HEK293 (cell line): ENCODE measurements at regions not wholly inside any gene's neighbourhood (a gene's known extent, or its start where the extent isn't known, plus 50 kb on each side); places are given as distances from the start of the nearest gene placed in this dataset.

Experiments used
- CTCF ChIA-PET: fragments of 350-600 bp; formaldehyde crosslinking; extraction: SDS; loops from one replicate; lab custom pipeline; 2021; ENCODE audit warnings: antibody characterized with exemption; lab: Yijun Ruan, JAX
- POLR2A ChIA-PET: fragments of 300-600 bp; formaldehyde crosslinking; extraction: SDS; loops from one replicate; lab custom pipeline; 2020; ENCODE audit warnings: antibody characterized with exemption, inconsistent platforms; lab: Yijun Ruan, JAX
- H3K27ac ChIP-seq: fragments of 200-500 bp; sonication (Bioruptor generic); 2 replicates; pipeline ENCODE4 v1.5.1; 2014; ENCODE audit warnings: low read depth, low read length, control low read depth, inconsistent platforms; ENCODE audit errors: extremely low read depth
- H3K36me3 ChIP-seq, 2 experiments: fragments of 200-500 bp in 1 of 2; sonication (Bioruptor generic) in 1 of 2; 1 replicate in 1 of 2; 2 replicates in 1 of 2; pipeline ENCODE4 v1.5.1; 2014 to 2017; ENCODE audit warnings: inconsistent platforms in 2 of 2, low read length in 2 of 2; ENCODE audit not compliant: control insufficient read depth in 2 of 2, insufficient read depth in 1 of 2
- H3K4me1 ChIP-seq: fragments of 200-500 bp; sonication (Bioruptor generic); 2 replicates; pipeline ENCODE4 v1.5.1; 2014; ENCODE audit warnings: mild to moderate bottlenecking, low read length, inconsistent platforms; ENCODE audit not compliant: control insufficient read depth, insufficient read depth
- H3K4me3 ChIP-seq: 2 replicates; pipeline ENCODE4 v1.5.1; 2011; ENCODE audit warnings: low read depth, mild to moderate bottlenecking, control low read depth, low read length, moderate library complexity
- H3K9me3 ChIP-seq: fragments of 200-500 bp; sonication (Bioruptor generic); 2 replicates; pipeline ENCODE4 v1.5.1; 2014; ENCODE audit warnings: low read depth, low read length, inconsistent platforms; ENCODE audit not compliant: control insufficient read depth, insufficient read depth
- KLF17 ChIP-seq: fragments of 450-650 bp; formaldehyde crosslinking; IDR thresholded peaks from 2 replicates; pipeline ENCODE4 v1.5.1; 2016; ENCODE audit warnings: missing biosample characterization, missing genetic modification characterization
- KLF7 ChIP-seq: fragments of 450-650 bp; formaldehyde crosslinking; IDR thresholded peaks from 2 replicates; pipeline ENCODE4 v1.5.1; 2016; ENCODE audit warnings: missing biosample characterization, missing genetic modification characterization, borderline replicate concordance
- MYNN ChIP-seq: fragments of 450-650 bp; formaldehyde crosslinking; IDR thresholded peaks from 2 replicates; pipeline ENCODE4 v1.5.1; 2016; ENCODE audit warnings: missing biosample characterization, missing genetic modification characterization, borderline replicate concordance
- PRDM6 ChIP-seq: fragments of 450-650 bp; formaldehyde crosslinking; IDR thresholded peaks from 2 replicates; pipeline ENCODE4 v1.5.1; 2017; ENCODE audit warnings: missing biosample characterization, missing genetic modification characterization
- TCF7L2 ChIP-seq: IDR thresholded peaks from 2 replicates; pipeline ENCODE4 v1.6.1; 2011; ENCODE audit warnings: low read depth, mild to moderate bottlenecking, inconsistent platforms, low read length, moderate library complexity, borderline replicate concordance
- WT1 ChIP-seq: fragments of 450-650 bp; formaldehyde crosslinking; IDR thresholded peaks from 2 replicates; pipeline ENCODE4 v1.5.1; 2016; ENCODE audit warnings: missing biosample characterization, missing genetic modification characterization
- ZBTB48 ChIP-seq: fragments of 450-650 bp; formaldehyde crosslinking; IDR thresholded peaks from 2 replicates; pipeline ENCODE4 v1.5.1; 2016; ENCODE audit warnings: missing biosample characterization, missing genetic modification characterization
- ZFP41 ChIP-seq: fragments of 450-650 bp; formaldehyde crosslinking; IDR thresholded peaks from 2 replicates; pipeline ENCODE4 v1.5.1; 2016; ENCODE audit warnings: missing biosample characterization, missing genetic modification characterization, borderline replicate concordance
- ZFP69B ChIP-seq: fragments of 450-650 bp; formaldehyde crosslinking; IDR thresholded peaks from 2 replicates; pipeline ENCODE4 v1.5.1; 2016; ENCODE audit warnings: missing biosample characterization, missing genetic modification characterization
- ZNF146 ChIP-seq: fragments of 450-650 bp; formaldehyde crosslinking; IDR thresholded peaks from 2 replicates; pipeline ENCODE4 v1.5.1; 2016; ENCODE audit warnings: missing biosample characterization, missing genetic modification characterization
- ZNF169 ChIP-seq: fragments of 450-650 bp; formaldehyde crosslinking; IDR thresholded peaks from 2 replicates; pipeline ENCODE4 v1.5.1; 2016; ENCODE audit warnings: missing biosample characterization, missing genetic modification characterization
- ZNF2 ChIP-seq: fragments of 450-650 bp; formaldehyde crosslinking; IDR thresholded peaks from 2 replicates; pipeline ENCODE4 v1.5.1; 2016; ENCODE audit warnings: missing biosample characterization, missing genetic modification characterization
- ZNF23 ChIP-seq: fragments of 450-650 bp; formaldehyde crosslinking; IDR thresholded peaks from 2 replicates; pipeline ENCODE4 v1.5.1; 2016; ENCODE audit warnings: missing biosample characterization, missing genetic modification characterization, borderline replicate concordance
- ZNF302 ChIP-seq: fragments of 450-650 bp; formaldehyde crosslinking; IDR thresholded peaks from 2 replicates; pipeline ENCODE4 v1.5.1; 2016; ENCODE audit warnings: missing biosample characterization, missing genetic modification characterization, low read depth
- ZNF324 ChIP-seq: fragments of 450-650 bp; formaldehyde crosslinking; IDR thresholded peaks from 2 replicates; pipeline ENCODE4 v1.5.1; 2016; ENCODE audit warnings: missing biosample characterization, missing genetic modification characterization
- ZNF350 ChIP-seq: fragments of 450-650 bp; formaldehyde crosslinking; IDR thresholded peaks from 2 replicates; pipeline ENCODE4 v1.5.0; 2017; ENCODE audit warnings: missing biosample characterization, mild to moderate bottlenecking, missing genetic modification characterization
- ZNF362 ChIP-seq: fragments of 450-650 bp; formaldehyde crosslinking; IDR thresholded peaks from 2 replicates; pipeline ENCODE4 v1.5.1; 2016; ENCODE audit warnings: missing biosample characterization, missing genetic modification characterization
- ZNF391 ChIP-seq: fragments of 450-650 bp; formaldehyde crosslinking; IDR thresholded peaks from 2 replicates; pipeline ENCODE4 v1.5.1; 2016; ENCODE audit warnings: low read depth, missing biosample characterization, missing genetic modification characterization, borderline replicate concordance
- ZNF394 ChIP-seq: fragments of 450-650 bp; formaldehyde crosslinking; IDR thresholded peaks from 2 replicates; pipeline ENCODE4 v1.5.1; 2016; ENCODE audit warnings: missing biosample characterization, missing genetic modification characterization, mild to moderate bottlenecking, moderate library complexity, borderline replicate concordance
- ZNF513 ChIP-seq: fragments of 450-650 bp; IDR thresholded peaks from 2 replicates; pipeline ENCODE4 v1.5.1; 2018; ENCODE audit warnings: missing biosample characterization, missing genetic modification characterization
- ZNF514 ChIP-seq: fragments of 450-650 bp; formaldehyde crosslinking; IDR thresholded peaks from 2 replicates; pipeline ENCODE4 v1.5.1; 2016; ENCODE audit warnings: missing biosample characterization, missing genetic modification characterization
- ZNF530 ChIP-seq: fragments of 450-650 bp; formaldehyde crosslinking; IDR thresholded peaks from 2 replicates; pipeline ENCODE4 v1.5.1; 2016; ENCODE audit warnings: low read depth, missing biosample characterization, missing genetic modification characterization
- ZNF560 ChIP-seq: fragments of 450-650 bp; formaldehyde crosslinking; IDR thresholded peaks from 2 replicates; pipeline ENCODE4 v1.5.1; 2017; ENCODE audit warnings: missing biosample characterization, missing genetic modification characterization, borderline replicate concordance
- ZNF707 ChIP-seq: fragments of 450-650 bp; formaldehyde crosslinking; IDR thresholded peaks from 2 replicates; pipeline ENCODE4 v1.5.1; 2016; ENCODE audit warnings: missing biosample characterization, missing genetic modification characterization
- ZNF76 ChIP-seq: fragments of 450-650 bp; formaldehyde crosslinking; IDR thresholded peaks from 2 replicates; pipeline ENCODE4; 2016; ENCODE audit warnings: low read depth, missing biosample characterization, missing genetic modification characterization, borderline replicate concordance
- ZNF776 ChIP-seq: fragments of 450-650 bp; formaldehyde crosslinking; IDR thresholded peaks from 2 replicates; pipeline ENCODE4 v1.5.0; 2017; ENCODE audit warnings: missing biosample characterization, missing genetic modification characterization, borderline replicate concordance
- ZNF837 ChIP-seq: fragments of 450-650 bp; formaldehyde crosslinking; IDR thresholded peaks from 2 replicates; pipeline ENCODE4 v1.5.1; 2016; ENCODE audit warnings: missing biosample characterization, missing genetic modification characterization
- ZSCAN30 ChIP-seq: fragments of 450-650 bp; IDR thresholded peaks from 2 replicates; pipeline ENCODE4 v1.5.1; 2018; ENCODE audit warnings: missing biosample characterization, mild to moderate bottlenecking, missing genetic modification characterization, moderate library complexity
- ZXDB ChIP-seq: fragments of 450-650 bp; formaldehyde crosslinking; IDR thresholded peaks from 2 replicates; pipeline ENCODE4 v1.5.1; 2016; ENCODE audit warnings: missing biosample characterization, missing genetic modification characterization

GRCh38 chr2:48824116-48824515, 68.6 kb upstream of the LHCGR start (continued):
- TF ChIP-seq ZNF302 (tag by site-specific recombination) (no peak), ZNF324 (no peak), ZNF837 (tag by site-specific recombination) (no peak), ZSCAN30 (tag by site-specific recombination) (no peak)

- POLR2A ChIA-PET, result no interaction called here
- TF ChIP-seq MYNN (tag by site-specific recombination) (no peak), ZNF2 (no peak), PRDM6 (tag by site-specific recombination) (no peak), ZFP41 (tag by site-specific recombination) (no peak), ZNF391 (tag by site-specific recombination) (no peak), ZNF76 (tag by site-specific recombination) (no peak), ZFP69B (tag by site-specific recombination) (no peak), WT1 (tag by site-specific recombination) (no peak), ZNF362 (tag by site-specific recombination) (no peak), ZNF169 (tag by site-specific recombination) (no peak), ZNF23 (no peak), ZNF514 (tag by site-specific recombination) (no peak)
- CTCF ChIA-PET, result no interaction called here
- Histone ChIP-seq H3K27ac (no peak overlapping the region), H3K9me3 (no peaks in the 10 kb centered on the region), H3K4me3 (no peak overlapping the region), H3K4me1 (no peaks in the 10 kb centered on the region), H3K36me3 (no peaks in the 10 kb centered on the region)
These were observed 63.7 kb upstream of the LHCGR start for GRCh38 chr2:48819206-48819735.

GRCh38 chr2:48817355-48817754, 61.8 kb upstream of the LHCGR start:
- POLR2A ChIA-PET, result no interaction called here
- Histone ChIP-seq H3K36me3 (no peaks in the 10 kb centered on the region), H3K4me1 (no peaks in the 10 kb centered on the region), H3K4me3 (no peak overlapping the region), H3K27ac (no peak overlapping the region), H3K9me3 (no peaks in the 10 kb centered on the region)
- TF ChIP-seq ZNF513 (tag by site-specific recombination) (no peak), ZNF560 (tag by site-specific recombination) (no peak), ZNF350 (tag by site-specific recombination) (no peak), TCF7L2 (no peak), ZNF530 (tag by site-specific recombination) (no peak), ZNF324 (no peak), KLF17 (tag by site-specific recombination) (no peak), KLF7 (tag by site-specific recombination) (no peak), ZXDB (tag by site-specific recombination) (no peak), ZNF707 (tag by site-specific recombination) (no peak), ZNF146 (tag by site-specific recombination) (no peak), ZNF776 (tag by site-specific recombination) (no peak), ZBTB48 (tag by site-specific recombination) (no peak), ZNF394 (tag by site-specific recombination) (no peak)
- CTCF ChIA-PET, result interaction anchor here (1.5 kb wide), 1 partner anchor 179 kb away, joined by 4 read pairs; no protein-coding TSS in a partner anchor
